Myocyte (in vitro differentiated cells): ENCODE measurements at regions not wholly inside any gene's neighbourhood (a gene's known extent, or its start where the extent isn't known, plus 50 kb on each side); places are given as distances from the start of the nearest gene placed in this dataset.
"Not testable (repeated sequence)": the region's sequence is repeated elsewhere in the genome, so short reads cannot be mapped to it uniquely, and the experiment has no call there.

ENCODE experiments used
- DNase-seq: peaks from one replicate; pipeline ENCODE4 v3.0.0-alpha.2; 2012; ENCODE audit warnings: low read depth

DNA sequence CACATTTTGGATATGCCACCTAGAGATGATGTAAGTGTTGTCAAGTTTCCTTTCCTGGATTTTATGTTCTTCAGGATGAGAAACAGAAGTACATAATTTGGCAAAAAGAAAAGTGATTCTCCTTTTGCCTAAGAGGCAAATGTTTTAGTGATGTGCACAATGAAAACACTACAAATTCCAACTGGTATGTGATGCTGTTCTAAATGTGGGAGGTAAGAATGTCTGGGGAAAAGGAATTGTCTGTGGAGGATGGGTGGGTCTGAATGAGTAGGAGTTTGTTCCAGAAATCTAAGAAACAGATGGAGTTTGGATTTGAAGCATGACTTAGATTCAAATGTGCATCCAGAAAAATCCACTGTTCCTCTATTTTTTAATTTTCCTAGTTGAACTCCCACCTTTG is 473.6 kb upstream of the SPRY2 start:
- peak; percentile 21 for DNase-seq

DNA sequence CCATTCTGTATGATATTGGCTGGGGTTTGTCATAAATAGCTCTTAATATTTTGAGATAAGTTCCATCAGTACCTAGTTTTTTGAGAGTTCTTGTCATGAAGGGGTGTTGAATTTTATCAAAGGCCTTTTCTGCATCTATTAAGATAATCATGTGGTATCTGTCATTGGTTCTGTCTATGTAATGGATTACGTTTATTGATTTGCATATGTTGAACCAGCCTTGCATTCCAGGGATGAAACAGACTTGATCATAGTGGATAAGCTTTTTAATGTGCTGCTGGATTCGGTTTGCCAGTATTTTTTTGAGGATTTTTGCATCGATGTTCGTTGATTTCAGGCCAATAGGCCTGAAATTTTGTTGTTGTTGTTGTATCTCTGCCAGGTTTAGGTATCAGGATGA is 469.4 kb upstream of the SPRY2 start:
- DNase-seq: not testable (repeated sequence)

DNA sequence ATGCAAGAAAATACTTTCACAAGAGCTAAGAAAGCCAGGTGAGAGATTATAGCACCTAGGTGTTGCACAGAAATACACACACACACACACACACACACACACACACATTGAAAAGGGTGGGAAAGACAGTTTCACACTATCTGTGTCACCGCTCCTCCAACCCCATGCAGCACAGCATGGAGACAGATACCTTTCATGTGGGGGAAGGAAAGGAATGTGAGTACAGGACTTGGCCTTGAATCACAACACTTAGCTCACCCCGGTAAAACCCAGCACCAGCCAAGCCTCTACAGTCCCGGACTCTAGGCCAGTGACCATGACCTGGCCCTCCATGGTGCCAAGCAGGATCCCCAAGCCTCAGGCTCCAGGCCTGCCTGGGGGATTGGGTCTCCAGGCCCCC is 462.0 kb upstream of the SPRY2 start:
- no peak for DNase-seq

DNA sequence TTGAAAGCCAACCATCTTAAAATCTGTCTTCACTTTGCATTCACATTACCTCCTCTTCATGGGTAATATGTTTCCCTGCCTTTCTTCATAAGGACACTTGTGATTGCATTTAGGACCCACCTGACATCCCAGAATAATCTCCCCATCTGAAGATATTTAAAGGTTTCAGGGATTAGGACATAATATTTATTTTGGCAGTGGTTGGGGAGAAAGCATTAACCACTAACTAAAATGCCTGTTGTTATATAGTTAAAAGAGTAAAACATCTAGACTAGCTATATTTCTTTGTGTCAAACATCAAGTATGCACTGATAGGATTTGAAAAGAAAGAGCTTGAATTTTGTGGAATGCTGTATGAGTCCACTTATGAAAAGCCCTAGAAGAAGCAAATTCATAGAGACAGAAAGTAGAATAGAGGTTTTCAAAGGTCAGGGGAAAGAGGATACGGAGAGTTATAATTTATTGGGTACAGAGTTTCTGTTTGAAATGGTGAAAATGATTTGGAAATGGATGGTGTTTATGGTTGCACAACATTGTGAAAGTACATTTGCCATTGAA is 457.7 kb upstream of the SPRY2 start:
- no peak for DNase-seq

DNA sequence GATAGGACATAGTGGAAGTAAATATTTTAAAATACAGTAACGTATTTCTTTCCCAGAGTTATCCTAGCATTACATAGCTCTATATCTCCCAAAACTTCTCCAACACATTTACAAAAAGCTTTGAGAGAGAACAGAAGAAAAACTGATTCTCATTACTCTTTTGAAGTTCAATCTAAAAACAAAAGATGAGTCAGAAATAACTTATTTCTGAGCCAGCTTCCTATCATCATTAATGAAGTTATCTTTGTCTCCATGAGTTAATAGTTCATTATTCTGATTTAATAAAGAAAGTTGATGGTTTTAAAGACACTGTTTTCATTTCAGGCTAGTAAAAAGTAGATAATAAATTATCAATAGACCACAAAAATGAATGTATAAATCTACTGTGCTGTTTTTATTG is 446.7 kb upstream of the SPRY2 start:
- DNase-seq: no peak

DNA sequence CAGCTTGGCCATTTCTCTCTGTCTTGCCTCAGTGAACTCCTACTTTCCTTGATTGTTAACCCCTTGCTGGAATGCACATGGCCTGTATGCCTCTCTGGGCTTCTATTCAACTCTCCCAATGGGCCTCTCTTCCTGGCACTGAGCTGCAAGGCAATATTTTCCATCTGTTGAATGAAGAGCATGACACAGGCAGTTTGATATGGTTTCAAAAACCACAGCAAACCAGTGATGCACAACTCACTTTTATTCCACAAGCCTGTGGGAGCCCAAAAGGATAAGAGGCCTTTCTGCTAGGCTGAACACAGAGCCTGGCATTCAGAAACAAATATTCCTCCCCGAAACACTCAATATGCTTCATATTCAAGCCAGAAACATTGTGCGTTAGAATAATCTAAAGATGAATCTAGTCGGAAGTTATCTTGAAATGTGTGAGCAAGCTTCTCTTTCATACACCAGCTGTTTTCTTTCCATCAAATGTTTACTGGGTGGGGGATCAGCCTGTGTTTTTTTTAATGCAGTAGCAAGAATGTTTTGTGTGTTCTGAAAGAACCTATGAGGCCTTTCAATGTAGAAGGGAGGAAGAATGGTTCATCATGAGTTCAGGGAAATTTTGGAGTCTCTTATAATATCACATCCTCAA is 443.1 kb upstream of the SPRY2 start:
- DNase-seq: peak; percentile 78

DNA sequence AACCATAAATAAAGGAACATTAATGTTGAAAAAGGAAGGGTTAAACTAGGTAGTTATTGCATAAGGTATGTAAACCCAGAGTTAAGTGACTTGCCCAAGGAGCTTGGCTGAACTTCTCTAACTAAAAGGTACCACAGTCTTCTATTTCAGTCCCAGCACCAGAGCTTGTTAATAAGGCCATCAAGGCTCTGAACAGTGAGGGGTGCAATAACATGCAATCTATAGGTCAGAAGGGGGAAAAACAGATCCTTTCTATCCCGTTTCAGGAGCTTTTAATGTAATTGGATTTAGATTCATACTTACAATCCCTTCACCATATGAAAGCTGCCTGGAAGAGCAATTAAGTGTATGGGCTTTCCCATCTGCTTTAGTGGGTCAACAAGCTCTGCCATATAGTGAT is 441.5 kb upstream of the SPRY2 start:
- DNase-seq: no peak

DNA sequence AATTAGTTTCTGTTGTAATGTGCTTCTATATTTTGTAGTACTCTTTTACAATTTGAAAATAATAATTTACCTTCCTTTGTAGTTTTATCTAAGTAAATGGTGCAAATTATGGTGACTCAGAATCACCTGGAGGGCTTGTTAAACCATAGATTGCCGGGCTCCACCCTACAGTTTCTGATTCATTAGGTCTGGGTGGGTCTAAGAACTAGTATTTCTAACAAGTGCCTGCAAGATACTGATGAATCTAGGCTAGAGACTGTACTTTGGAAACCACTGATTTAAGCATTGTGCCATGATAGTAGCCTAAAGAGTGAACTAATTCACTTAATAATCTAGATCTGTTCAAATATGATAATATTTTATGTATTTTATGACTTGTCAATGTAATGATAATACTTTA is 437.4 kb upstream of the SPRY2 start:
- DNase-seq: no peak

DNA sequence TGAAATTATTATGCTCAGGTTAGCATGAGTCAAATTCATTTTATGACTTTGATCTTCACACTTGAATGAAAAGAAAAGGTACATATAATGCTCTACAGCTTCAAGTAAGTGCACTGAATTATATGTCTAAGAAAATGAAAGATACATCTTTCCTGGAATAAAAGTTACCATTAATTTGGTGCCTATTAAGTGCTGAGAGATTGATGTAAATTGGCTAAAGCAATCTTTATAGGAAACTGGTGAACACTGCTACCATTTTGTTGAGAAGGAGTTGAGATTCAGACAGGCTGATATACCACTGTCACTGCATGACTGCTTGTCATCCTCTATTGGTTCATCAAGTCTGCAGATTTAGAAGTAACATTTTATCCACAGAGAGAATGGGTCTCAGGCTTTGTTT is 416.8 kb upstream of the SPRY2 start:
- DNase-seq: no peak

DNA sequence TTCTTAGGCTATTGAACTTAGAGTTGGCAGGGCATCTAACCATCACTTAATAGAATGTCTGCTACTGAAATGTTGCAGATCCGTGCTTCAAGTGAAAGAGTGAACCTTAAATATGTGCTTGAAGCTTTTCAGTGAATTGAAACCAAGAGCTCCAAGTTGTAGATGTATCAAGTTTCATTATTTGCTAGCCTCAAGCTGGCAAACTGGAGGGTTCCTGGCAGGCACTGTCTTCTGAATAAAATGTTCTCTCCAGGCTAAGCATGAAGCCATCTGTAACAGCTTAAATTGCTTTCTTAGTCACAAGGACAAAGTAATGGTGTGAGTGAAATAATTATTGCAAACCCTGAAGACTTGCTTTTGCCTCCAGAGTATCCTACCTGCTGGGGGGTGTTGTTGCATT is 415.0 kb upstream of the SPRY2 start:
- DNase-seq: peak; percentile 59

DNA sequence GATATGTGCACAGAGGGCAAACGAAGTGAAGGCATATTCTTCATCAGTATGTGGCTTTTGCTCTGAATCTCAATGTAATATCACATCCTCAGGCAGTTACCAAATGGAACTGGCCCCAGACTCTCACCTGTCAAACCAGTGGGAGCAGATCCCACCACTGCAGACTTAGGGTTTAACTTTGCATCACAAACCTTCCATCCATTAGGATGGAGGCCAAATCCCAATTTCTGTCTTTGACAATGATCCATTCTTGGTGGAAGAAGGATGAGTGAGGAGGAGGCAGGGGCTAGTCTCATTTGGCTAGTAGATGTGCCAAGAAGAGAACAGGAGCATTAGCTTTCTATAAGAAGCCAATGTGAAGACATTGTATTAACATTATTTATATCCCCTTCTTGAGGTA is 413.5 kb upstream of the SPRY2 start:
- DNase-seq: no peak

DNA sequence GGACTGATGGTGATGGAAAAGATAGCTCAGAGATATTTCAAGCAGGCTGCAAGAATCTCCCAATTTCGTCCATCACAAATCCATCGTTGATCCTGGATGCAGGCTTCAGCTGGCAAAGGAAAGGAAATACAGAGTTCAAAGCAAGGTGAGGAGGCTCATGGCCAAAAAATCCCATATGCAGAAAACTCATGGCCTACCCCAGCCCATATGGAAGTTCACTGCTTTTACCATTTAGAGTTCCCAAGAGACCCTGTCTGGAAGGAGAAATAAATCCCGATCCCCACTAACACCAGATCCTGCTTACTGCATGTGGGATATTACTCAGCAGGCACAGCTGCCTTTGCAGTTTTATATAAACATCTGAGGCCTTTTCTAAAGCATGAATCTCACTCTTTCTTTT is 412.9 kb upstream of the SPRY2 start:
- DNase-seq: peak; percentile 12

DNA sequence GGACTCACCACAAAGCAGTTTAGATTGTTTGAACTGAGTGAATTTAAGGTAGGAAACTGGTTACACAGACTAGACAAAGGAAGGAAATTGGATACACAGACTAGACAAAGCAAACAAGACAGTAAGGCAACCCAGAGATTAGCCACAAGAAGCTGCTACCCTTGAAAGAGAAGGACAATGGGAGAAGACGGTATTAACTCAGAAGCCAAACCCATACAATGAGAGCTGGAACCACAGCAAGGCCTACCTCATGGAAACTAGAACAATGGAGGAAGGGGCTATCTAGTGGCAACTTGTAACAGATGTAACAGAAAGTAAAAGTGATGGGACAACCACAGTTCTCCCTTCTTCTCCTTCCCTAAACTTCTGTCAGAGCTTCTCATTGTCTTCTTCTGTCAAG is 410.9 kb upstream of the SPRY2 start:
- no peak for DNase-seq

DNA sequence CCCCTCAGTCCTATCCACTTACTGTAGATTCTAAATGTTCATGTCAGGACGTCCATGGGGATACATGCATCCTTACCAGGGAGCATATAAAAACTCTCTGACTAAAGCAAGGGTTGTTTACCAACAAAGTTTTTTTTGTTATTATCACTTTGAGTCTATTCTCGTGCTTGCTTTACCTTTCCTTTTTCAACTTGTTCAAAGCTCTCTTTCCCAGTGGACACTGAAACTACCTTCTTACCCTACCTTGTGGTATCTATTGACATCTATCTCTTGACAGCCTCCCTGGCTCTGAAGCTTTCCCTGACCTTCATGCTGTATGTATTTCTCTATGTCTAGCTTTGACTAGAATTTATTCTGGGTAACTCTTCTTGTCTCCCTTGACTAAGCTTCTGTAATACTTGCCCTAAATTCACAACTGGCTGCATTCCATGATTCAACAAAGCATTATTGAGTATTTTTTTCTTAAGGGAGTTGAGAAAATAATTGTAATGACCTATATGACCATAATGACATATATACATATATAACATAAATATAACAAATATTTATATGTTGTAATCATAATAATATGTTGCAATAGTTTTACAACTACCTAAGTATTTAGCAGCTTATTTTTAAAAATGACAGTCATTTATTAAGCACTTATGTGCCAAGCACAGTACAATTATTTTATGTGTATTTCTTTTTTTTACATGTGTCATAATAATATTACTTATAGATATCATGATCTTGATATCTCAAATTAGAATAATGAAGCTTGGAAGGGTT is 403.4 kb upstream of the SPRY2 start:
- no peak for DNase-seq

DNA sequence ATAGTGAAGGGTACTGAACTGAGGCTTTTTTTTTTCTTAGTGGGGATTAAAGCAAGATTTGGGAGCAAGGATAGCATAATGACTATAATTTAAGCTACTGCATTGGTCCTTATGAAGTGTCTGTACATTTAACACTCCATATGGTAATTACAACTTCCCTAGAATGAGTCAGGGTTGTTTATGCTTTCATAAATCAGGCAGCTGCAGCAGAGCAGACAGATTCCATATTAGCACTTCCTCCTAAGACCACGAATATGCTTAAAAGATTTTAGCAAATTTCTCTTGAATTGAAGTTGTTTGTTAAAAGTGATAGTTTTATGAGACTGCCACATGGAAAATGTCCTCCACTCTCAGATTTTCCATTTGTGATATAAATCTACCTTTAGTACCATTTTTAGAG is 401.1 kb upstream of the SPRY2 start:
- no peak for DNase-seq

DNA sequence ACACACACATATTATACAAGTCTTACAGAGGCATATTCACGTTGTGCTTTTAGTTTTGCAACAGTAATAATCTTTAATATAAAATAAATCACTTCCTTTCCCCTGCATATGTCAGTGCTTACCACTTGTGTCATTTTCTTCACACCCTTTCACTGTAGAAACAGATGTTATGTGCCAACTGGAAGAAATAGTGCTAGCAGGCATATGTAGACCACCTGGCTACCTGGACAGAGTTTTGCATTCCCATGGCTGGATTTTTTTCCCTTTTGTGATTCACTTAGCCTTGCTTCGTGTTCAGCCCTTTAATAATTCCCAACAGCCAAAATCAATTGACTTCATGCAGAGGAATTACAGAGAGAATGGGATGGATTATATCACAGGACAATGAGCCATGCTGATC is 399.1 kb upstream of the SPRY2 start:
- DNase-seq: no peak

DNA sequence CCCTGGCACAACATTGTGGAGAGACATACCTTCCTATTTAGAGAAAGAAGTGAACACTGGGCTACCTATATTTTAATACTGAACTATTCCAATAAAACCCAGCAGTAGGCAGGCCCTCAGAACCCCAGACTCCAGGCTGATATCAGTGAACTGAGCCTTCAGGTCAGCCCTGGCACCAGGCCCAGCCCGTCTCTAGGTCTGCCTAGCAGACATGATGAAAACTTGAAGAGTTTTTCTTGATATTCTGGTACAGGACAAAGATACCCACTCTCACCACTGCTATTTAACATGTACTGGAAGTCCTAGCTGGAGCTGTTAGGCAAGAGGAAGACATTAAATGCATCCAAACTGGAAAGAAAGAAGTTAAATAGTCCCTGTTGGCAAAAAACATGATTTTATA is 396.6 kb upstream of the SPRY2 start:
- DNase-seq: no peak

DNA sequence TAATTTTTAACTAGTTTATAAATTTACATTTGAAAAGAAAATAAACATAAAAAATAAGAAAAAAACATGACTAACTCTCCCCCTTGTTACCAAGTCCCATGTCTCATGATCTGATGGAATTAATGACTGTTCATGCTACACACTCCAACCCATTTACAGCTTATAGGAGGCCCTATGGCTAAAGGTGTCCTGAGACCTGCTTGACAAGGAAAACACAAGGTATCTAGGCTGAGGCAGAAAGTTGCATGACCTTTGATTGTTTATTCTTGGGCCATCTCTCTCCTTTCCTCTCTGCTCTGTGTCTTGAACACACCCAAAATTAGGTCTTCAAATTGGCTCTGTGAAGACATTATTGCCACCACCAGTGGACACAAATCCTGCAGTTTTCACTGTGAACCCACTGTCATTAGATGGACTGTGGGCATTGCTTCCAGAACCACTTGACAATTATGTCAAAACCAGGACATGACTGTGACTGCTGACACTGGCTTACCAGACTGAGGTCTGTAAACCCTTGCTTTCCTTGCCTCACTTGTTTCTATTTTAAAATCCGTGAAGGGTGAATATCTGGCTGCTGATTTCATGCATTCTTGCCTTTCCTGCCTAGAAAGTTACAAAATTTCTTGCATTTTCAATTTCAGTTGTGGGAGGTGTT is 386.5 kb upstream of the SPRY2 start:
- DNase-seq: peak; percentile 8

DNA sequence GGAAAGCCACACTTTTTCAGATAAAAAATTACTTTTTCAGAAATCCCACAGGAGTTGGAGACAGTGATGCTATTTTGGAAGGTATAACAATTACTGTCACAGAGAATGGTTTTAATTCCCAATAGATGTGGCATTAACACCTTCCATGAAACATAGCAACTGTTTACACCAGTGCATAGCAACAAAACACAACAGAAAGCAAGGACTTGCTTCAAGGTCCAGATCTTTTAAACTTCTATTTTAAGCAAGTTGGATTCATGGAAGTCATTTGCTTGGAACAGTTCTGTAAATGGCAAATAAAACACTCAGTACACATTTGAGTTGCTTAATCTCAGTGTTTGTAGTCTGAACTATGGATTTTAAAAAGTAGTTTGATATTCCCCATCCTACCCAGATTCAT is 385.9 kb upstream of the SPRY2 start:
- DNase-seq: peak; percentile 6

DNA sequence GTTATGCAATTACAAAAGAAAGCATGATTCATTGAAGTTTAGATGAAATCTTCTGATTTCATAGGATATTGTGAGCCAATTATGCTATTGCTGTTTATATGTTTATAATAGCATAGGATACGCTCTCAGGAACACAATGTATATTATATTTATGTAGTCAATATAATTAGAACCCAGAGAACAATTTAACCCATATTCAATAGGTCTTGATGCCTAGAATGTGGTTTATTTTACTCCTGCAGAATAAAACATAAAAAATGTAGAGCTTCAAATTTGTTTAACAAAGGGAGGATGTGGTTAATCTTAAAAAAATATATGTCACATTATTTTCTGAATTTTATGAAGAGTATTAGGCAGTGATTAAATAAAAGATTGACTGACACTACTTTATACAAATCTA is 380.8 kb upstream of the SPRY2 start:
- no peak for DNase-seq

DNA sequence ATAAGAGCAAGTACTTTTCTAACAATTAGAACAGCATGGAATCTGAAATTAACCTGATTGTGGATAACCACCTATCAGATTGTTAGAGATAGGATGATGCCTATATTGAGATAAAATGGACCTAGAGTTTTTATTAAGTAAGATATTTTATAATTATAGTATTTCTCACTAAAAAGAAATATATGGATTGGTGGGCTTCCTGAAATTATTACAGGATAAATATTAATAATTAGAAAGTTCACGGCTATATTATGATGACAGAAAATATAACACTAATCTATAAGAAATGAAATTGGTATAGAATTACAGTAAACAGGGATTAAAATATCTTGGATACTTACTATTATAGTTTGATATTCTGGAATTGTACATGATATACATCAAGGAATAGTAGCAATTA is 378.0 kb upstream of the SPRY2 start:
- DNase-seq: no peak

DNA sequence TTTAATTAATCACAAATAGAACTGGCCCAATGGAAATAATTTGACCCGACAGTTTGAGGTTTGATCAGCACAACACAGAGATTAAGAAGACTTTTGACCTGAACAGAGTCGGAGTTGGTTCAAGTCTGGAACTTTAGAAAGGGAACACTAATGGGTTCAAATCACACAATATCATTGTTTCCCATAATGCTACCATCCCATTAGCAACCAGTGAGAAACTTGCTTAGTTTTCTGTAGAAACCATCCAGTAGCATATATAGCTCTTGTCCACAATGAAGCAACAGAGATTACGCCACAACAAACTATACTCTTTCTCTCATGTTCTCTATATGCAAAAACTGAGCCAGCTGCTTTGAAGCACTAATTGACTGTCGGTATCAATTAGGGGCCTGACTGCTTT is 376.9 kb upstream of the SPRY2 start:
- DNase-seq: no peak
